Medulla oblongata (tissue), 1 donor: ENCODE measurements at regions not wholly inside any gene's neighbourhood (a gene's known extent, or its start where the extent isn't known, plus 50 kb on each side); places are given as distances from the start of the nearest gene placed in this dataset.
A peak's percentile ranks its signal among the peaks of the same experiment; 100 is the strongest.

Experiments
- DNase-seq: peaks from one replicate; pipeline ENCODE4 v3.0.0-alpha.2; 2015; ENCODE audit errors: extremely low spot score

DNA sequence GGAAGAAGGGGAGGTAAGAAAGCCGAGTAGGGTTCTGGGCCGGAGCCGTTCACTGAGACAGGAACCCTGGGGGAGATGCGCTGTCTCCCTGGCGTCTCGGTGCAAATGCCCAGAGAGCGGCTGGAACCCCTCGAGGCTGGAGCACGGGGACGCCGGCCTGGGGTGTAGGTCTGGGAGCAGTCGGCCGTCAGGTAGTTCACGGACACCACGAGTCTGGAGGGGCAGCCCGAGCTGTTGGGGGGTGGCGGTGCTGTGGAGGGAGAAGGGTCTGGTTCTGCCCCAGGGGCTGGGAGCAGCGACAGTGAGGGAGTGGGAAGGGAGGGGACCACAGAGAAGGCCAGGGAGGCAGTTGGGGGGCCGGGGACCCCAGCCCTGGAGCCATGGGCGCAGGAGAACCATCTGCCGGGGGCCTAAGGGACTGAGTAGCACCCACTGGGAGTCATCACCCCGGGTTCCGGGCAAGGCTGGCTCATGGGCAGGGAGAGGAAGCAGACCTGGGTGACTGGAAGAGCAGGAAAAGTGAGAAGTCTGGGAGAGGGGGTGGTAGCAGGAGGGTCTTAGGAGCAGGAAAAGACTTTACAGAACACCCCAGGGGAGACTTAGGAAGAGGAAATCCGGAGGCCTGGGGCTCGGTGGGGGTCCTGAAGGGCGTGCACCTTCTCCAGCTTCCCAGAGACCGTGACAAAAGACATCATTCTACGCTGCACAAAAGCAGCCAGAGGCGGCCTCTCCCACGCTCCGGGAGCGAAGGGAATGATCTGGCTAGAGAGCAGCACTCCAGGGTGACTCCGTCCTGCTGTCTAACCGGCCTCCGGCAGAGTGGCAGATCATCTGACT lies 173.1 kb upstream of the SOX1 start:
- no peak for DNase-seq

- DNase-seq = no peak
These were observed 170.8 kb upstream of the SOX1 start for GRCh38 chr13:111895896-111896821.

GRCh38 chr13:111897178-111897845 lies 169.6 kb upstream of the SOX1 start:
- DNase-seq = no peak

GRCh38 chr13:111897846-111898215 lies 169.1 kb upstream of the SOX1 start:
- DNase-seq = no peak

GRCh38 chr13:111898956-111899713 lies 167.8 kb upstream of the SOX1 start:
- DNase-seq = no peak

DNA sequence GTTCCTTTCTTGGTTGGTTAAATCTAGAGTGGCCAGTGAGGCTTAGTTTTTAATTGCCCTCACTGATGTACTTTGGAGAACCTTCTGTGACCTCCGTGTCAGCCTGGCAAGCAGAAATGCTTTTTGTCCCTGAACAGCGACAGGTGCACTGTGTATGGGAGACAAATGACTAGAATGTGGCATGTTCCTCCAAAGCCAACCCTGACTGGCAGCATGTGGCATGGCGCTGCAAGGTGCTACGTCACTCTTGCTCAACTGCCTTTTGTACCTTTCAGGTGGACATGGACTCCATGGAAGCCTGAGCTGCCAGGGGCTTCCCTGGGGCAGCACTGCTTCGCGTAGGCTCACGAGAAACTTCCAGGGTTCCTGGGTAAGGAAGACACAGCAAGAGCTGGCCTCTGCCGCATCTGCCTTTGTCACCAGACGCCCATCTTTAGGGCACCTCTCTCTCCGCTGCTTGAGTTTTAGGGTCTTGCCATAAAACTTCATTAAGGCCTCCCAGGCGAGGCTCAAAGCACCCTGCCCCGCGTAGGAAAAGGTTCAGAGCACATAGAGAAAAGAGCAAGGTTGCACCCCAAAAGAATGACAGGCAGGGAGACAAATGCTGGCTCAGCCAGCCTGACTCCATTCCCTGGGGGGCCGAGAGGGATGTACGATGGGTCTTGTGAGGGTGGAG lies 167.1 kb upstream of the SOX1 start:
- DNase-seq = no peak

- DNase-seq = peak; percentile 14
These were observed 166.4 kb upstream of the SOX1 start for GRCh38 chr13:111900390-111901131.

GRCh38 chr13:111901267-111901915 lies 165.6 kb upstream of the SOX1 start:
- DNase-seq = no peak

DNA sequence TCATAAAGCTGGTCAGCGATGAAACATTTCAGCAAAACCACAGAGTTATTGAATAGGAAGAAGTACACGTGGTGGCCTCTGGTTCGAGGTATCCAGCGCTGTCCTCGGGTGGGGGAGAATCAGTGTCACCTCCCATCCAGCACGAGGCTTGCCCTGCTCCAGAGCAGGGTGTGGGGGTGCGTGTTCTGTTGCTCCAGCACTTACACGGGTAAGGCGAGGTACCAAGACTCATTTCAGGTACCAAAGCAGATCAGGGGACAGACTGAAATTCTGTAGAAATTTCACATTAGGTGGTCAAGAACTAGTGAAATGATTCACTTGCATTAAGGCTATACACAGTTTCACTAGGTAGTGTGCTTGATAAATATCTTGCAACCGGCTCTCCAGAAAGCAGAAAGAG lies 164.2 kb upstream of the SOX1 start:
- no peak for DNase-seq

GRCh38 chr13:111903143-111903542 lies 163.8 kb upstream of the SOX1 start:
- DNase-seq = no peak

- no peak for DNase-seq
These were observed 162.8 kb upstream of the SOX1 start for GRCh38 chr13:111904166-111904565.

DNA sequence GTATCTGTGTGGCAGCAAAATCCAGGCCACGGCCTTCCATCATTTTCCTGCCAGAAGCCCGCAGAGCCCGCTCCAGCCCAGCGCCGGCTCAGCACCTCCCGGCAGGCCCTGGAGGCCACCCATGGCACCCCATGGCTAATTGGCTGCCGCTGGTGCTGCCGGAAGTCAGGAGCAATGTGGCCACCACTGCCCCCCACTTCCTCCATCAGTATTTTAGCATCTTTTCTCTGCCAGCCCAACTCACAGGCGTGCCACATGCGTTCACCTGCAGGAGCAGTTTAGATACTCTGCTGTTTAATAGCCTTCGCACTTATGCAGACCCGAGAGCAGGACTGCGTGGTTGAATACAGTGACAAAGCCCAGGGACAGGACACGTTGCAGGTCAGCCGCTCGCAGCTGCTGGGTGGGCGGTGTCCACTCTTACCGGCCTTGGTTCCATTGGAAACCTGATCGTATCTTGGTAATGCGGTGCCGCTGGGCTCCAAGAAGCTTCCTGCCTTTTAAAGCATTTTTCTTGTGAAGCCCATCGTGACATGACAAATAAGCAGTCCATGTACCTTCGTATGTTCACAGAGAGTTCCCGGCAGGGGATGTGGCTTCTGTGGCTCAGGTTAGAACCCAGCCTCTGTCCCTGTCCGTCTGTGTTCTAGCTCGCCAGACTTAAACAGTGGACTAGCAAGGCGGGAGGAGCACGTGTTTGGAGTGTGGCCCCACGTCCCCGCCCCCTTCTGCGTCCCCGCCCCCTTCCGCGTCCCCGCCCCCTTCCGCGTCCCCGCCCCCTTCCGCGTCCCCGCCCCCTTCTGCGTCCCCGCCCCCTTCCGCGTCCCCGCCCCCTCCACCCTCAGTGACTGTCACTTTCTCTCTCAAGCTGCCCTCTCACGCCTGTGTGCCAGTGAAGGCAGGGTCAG lies 162.0 kb upstream of the SOX1 start:
- no peak for DNase-seq

GRCh38 chr13:111905609-111905945 lies 161.4 kb upstream of the SOX1 start:
- DNase-seq = no peak

- DNase-seq = no peak
These were observed 160.6 kb upstream of the SOX1 start for GRCh38 chr13:111906306-111906705.

DNA sequence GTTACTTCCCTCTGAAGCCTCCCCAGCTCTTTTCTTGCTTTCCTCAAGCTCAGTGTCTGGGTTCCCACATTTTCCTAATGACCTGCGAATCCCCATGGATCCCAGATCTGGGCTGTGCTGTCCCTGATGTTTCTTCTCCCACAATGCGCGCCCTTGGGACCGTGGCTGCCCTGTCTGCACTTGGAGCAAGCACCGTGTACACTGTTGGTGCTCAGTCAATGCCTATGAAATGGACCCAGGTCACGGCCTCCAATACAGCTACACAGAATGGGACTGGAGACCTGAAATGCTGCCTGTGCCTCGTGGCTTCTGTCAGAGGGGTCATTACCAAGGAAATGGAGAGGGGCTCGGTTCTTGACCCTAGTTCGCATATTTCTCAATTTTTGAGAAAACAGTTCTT lies 160.1 kb upstream of the SOX1 start:
- no peak for DNase-seq

DNA sequence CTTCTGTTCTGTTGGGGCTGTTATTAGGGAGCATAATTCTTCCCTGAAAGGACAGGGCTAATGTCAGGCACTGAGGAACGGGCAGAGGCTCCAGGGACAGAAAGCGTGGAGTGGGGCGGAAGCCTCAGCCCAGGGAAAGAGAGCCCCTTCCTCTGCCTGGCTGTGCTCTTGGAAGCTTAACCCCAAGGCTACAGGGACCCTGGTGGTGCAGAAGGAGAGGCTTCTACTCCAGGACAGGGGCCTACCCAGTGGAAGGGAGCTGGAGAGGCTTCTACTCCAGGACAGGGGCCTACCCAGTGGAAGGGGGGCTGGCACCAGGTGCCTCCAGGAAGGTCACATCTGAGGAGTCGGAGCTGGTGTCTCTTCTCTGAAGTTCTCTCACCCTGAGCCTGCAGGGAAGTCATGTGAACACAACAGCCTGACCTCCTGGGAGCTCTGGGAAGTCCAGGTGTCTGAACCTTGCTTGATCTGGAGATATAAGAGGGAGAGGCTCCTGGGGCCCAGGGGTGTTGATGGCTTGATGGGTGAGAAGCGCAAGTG lies 159.5 kb upstream of the SOX1 start:
- no peak for DNase-seq

DNA sequence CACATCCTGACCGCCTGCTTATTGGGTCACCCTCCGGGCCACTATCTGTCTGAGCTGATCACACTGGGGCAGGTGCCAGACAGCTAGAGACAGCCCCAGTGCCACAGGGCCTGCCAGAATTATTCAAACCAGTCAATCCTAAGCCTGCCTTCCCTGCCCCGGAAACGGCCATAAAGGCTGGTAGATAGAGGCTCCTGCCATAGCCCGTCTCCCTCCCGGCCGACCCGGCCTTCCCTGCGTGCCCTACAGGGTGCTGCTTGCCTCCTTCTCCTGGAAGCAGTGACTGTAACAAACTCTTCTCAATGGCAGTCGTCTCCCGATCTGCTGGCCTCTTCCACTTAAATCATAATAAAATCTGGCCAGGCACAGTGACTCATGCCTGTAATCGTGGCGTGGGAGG lies 158.6 kb upstream of the SOX1 start:
- DNase-seq = no peak

DNA sequence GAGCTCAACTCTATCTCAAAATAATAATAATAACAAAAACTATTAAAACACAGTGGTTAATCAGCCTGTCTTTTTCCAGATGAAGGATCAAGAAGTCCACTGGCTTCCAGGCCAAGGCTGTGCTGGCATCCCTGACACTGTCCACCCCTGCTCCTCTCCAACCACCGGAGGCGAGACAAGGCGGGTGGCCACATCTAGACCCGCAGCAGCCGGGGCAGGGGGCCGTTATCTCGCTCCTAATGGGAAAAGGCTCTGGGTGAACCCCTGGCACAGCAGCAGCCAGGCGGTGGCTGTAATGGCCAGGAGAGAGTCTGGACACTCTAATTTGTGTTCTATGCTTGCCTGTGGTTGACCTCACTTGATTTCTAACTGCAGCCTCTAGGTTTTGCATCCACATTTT lies 158.0 kb upstream of the SOX1 start:
- DNase-seq = no peak

- no peak for DNase-seq
These were observed 157.4 kb upstream of the SOX1 start for GRCh38 chr13:111909501-111909900.
